ENCODE measurements at regions not wholly inside any gene's neighbourhood (a gene's known extent, or its start where the extent isn't known, plus 50 kb on each side); places are given as distances from the start of the nearest gene placed in this dataset.

DNA sequence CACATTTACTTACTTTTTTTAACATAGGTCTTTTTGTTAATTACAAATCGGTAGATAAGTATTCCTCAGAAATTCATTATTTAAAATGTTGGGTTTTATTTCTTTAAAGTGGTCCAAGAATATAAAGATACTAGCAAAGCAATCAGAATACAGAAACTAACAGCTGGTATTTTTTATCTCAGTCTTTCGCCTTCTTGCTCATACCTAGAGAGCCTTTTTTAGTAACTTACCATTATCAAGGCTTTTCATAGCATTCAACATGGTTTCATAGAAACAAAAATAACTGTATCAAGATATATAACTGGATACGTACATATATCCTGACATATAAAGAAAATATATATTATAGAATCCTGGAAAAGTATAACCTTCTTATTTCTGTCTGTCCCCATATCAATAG lies 227.8 kb upstream of the MIR17HG start:
- TF ChIP-seq ZNF701 (tag by site-specific recombination; IDR thresholded peaks at IDR 0.05) (no peak), ZNF157 (tag by site-specific recombination; IDR thresholded peaks at IDR 0.05) (no peak), BCL11B (tag by site-specific recombination; IDR thresholded peaks at IDR 0.05; ENCODE audit: low read depth) (no peak), SCRT2 (tag by site-specific recombination; IDR thresholded peaks at IDR 0.05) (no peak), ZNF302 (tag by site-specific recombination; IDR thresholded peaks at IDR 0.05; ENCODE audit: low read depth) (no peak), ZNF510 (tag by site-specific recombination; IDR thresholded peaks at IDR 0.05; ENCODE audit: insufficient replicate concordance) (no peak), ZNF626 (tag by site-specific recombination; IDR thresholded peaks at IDR 0.05) (no peak), ZNF76 (tag by site-specific recombination; IDR thresholded peaks at IDR 0.05; ENCODE audit: borderline replicate concordance, low read depth) (no peak)
- TF ChIP-seq, protein P1, sequence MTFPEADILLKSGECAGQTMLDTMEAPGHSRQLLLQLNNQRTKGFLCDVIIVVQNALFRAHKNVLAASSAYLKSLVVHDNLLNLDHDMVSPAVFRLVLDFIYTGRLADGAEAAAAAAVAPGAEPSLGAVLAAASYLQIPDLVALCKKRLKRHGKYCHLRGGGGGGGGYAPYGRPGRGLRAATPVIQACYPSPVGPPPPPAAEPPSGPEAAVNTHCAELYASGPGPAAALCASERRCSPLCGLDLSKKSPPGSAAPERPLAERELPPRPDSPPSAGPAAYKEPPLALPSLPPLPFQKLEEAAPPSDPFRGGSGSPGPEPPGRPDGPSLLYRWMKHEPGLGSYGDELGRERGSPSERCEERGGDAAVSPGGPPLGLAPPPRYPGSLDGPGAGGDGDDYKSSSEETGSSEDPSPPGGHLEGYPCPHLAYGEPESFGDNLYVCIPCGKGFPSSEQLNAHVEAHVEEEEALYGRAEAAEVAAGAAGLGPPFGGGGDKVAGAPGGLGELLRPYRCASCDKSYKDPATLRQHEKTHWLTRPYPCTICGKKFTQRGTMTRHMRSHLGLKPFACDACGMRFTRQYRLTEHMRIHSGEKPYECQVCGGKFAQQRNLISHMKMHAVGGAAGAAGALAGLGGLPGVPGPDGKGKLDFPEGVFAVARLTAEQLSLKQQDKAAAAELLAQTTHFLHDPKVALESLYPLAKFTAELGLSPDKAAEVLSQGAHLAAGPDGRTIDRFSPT (tag by site-specific recombination; IDR thresholded peaks at IDR 0.05): no peak
- TF ChIP-seq, protein P2, sequence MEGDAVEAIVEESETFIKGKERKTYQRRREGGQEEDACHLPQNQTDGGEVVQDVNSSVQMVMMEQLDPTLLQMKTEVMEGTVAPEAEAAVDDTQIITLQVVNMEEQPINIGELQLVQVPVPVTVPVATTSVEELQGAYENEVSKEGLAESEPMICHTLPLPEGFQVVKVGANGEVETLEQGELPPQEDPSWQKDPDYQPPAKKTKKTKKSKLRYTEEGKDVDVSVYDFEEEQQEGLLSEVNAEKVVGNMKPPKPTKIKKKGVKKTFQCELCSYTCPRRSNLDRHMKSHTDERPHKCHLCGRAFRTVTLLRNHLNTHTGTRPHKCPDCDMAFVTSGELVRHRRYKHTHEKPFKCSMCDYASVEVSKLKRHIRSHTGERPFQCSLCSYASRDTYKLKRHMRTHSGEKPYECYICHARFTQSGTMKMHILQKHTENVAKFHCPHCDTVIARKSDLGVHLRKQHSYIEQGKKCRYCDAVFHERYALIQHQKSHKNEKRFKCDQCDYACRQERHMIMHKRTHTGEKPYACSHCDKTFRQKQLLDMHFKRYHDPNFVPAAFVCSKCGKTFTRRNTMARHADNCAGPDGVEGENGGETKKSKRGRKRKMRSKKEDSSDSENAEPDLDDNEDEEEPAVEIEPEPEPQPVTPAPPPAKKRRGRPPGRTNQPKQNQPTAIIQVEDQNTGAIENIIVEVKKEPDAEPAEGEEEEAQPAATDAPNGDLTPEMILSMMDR (tag by site-specific recombination; IDR thresholded peaks at IDR 0.05): no peak
- TF ChIP-seq, protein P3, sequence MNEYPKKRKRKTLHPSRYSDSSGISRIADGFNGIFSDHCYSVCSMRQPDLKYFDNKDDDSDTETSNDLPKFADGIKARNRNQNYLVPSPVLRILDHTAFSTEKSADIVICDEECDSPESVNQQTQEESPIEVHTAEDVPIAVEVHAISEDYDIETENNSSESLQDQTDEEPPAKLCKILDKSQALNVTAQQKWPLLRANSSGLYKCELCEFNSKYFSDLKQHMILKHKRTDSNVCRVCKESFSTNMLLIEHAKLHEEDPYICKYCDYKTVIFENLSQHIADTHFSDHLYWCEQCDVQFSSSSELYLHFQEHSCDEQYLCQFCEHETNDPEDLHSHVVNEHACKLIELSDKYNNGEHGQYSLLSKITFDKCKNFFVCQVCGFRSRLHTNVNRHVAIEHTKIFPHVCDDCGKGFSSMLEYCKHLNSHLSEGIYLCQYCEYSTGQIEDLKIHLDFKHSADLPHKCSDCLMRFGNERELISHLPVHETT (tag by site-specific recombination; IDR thresholded peaks at IDR 0.05): no peak
- TF ChIP-seq, protein P4, sequence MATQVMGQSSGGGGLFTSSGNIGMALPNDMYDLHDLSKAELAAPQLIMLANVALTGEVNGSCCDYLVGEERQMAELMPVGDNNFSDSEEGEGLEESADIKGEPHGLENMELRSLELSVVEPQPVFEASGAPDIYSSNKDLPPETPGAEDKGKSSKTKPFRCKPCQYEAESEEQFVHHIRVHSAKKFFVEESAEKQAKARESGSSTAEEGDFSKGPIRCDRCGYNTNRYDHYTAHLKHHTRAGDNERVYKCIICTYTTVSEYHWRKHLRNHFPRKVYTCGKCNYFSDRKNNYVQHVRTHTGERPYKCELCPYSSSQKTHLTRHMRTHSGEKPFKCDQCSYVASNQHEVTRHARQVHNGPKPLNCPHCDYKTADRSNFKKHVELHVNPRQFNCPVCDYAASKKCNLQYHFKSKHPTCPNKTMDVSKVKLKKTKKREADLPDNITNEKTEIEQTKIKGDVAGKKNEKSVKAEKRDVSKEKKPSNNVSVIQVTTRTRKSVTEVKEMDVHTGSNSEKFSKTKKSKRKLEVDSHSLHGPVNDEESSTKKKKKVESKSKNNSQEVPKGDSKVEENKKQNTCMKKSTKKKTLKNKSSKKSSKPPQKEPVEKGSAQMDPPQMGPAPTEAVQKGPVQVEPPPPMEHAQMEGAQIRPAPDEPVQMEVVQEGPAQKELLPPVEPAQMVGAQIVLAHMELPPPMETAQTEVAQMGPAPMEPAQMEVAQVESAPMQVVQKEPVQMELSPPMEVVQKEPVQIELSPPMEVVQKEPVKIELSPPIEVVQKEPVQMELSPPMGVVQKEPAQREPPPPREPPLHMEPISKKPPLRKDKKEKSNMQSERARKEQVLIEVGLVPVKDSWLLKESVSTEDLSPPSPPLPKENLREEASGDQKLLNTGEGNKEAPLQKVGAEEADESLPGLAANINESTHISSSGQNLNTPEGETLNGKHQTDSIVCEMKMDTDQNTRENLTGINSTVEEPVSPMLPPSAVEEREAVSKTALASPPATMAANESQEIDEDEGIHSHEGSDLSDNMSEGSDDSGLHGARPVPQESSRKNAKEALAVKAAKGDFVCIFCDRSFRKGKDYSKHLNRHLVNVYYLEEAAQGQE (tag by site-specific recombination; IDR thresholded peaks at IDR 0.05): no peak
- TF ChIP-seq, protein P5, sequence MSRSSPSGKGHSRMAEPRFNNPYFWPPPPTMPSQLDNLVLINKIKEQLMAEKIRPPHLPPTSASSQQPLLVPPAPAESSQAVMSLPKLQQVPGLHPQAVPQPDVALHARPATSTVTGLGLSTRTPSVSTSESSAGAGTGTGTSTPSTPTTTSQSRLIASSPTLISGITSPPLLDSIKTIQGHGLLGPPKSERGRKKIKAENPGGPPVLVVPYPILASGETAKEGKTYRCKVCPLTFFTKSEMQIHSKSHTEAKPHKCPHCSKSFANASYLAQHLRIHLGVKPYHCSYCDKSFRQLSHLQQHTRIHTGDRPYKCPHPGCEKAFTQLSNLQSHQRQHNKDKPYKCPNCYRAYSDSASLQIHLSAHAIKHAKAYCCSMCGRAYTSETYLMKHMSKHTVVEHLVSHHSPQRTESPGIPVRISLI (tag by site-specific recombination; IDR thresholded peaks at IDR 0.05): no peak

Measured in HEK293 (cell line).